GM21528 (cell line): ENCODE measurements at regions not wholly inside any gene's neighbourhood (a gene's known extent, or its start where the extent isn't known, plus 50 kb on each side); places are given as distances from the start of the nearest gene placed in this dataset.

Experiments used
- ATAC-seq: cut with Tn5 transposase; IDR thresholded peaks from one replicate; pipeline ENCODE4 v1.9.1; 2021; ENCODE audit warnings: mild to moderate bottlenecking, moderate library complexity; ENCODE audit not compliant: unreplicated experiment, low FRiP score

- no peak for ATAC-seq
These were observed 395.5 kb downstream of the LRFN5 start for GRCh38 chr14:42002141-42002540.

GRCh38 chr14:42001431-42001830 is 394.8 kb downstream of the LRFN5 start:
- ATAC-seq, result no peak

GRCh38 chr14:42000450-42000849 is 393.8 kb downstream of the LRFN5 start:
- ATAC-seq, result no peak

GRCh38 chr14:41993687-41994086 is 387.0 kb downstream of the LRFN5 start:
- ATAC-seq, result no peak

- ATAC-seq, result no peak
These were observed 380.0 kb downstream of the LRFN5 start for GRCh38 chr14:41986700-41987099.

- ATAC-seq, result no peak
These were observed 379.5 kb downstream of the LRFN5 start for GRCh38 chr14:41986083-41986645.

GRCh38 chr14:41973178-41973577 is 366.5 kb downstream of the LRFN5 start:
- ATAC-seq, result no peak

GRCh38 chr14:41972531-41972930 is 365.9 kb downstream of the LRFN5 start:
- no peak for ATAC-seq

- no peak for ATAC-seq
These were observed 353.6 kb downstream of the LRFN5 start for GRCh38 chr14:41960281-41960680.

GRCh38 chr14:41957459-41957858 is 350.8 kb downstream of the LRFN5 start:
- no peak for ATAC-seq
